VCaP (cell line): ENCODE measurements at regions not wholly inside any gene's neighbourhood (a gene's known extent, or its start where the extent isn't known, plus 50 kb on each side); places are given as distances from the start of the nearest gene placed in this dataset.

ENCODE experiments used
- H3K27ac ChIP-seq: fragments of 450-650 bp; 2 replicates; pipeline ENCODE4 v1.5.1; 2017
- CTCF ChIP-seq: fragments of 450-650 bp; conservative IDR thresholded peaks from 2 replicates; pipeline ENCODE4 v1.5.1; 2017; ENCODE audit warnings: mild to moderate bottlenecking, moderate library complexity

- H3K27ac ChIP-seq, result no peak overlapping the region
- TF ChIP-seq CTCF, result no peak
Observed at GRCh38 chr18:78901923-78902794, 77.5 kb upstream of the SALL3 start.

- TF ChIP-seq CTCF, result no peak
Observed at GRCh38 chr18:78902795-78903435, 76.7 kb upstream of the SALL3 start.

GRCh38 chr18:78903436-78904178 lies 76.0 kb upstream of the SALL3 start:
- TF ChIP-seq CTCF, result no peak

More at GRCh38 chr18:78902795-78903435, 76.7 kb upstream of the SALL3 start:
- no peak overlapping the region for H3K27ac ChIP-seq

GRCh38 chr18:78904179-78904531 lies 75.5 kb upstream of the SALL3 start:
- no peak for TF ChIP-seq CTCF
- no peak overlapping the region for H3K27ac ChIP-seq

More at GRCh38 chr18:78903436-78904178, 76.0 kb upstream of the SALL3 start:
- no peak overlapping the region for H3K27ac ChIP-seq

GRCh38 chr18:78905334-78905733 lies 74.3 kb upstream of the SALL3 start:
- H3K27ac ChIP-seq, result no peak overlapping the region
- no peak for TF ChIP-seq CTCF

- H3K27ac ChIP-seq, result no peak overlapping the region
- no peak for TF ChIP-seq CTCF
Observed at GRCh38 chr18:78906066-78906465, 73.6 kb upstream of the SALL3 start.
